GM12872 (cell line): ENCODE measurements at regions not wholly inside any gene's neighbourhood (a gene's known extent, or its start where the extent isn't known, plus 50 kb on each side); places are given as distances from the start of the nearest gene placed in this dataset.

Source experiments
- TF ChIP-seq, protein P1 (sequence below): IDR thresholded peaks from 3 replicates; pipeline ENCODE4 v1.5.1; 2011; ENCODE audit warnings: low read depth, mild to moderate bottlenecking, low read length, moderate library complexity; ENCODE audit not compliant: insufficient read depth

- TF ChIP-seq, protein P1, sequence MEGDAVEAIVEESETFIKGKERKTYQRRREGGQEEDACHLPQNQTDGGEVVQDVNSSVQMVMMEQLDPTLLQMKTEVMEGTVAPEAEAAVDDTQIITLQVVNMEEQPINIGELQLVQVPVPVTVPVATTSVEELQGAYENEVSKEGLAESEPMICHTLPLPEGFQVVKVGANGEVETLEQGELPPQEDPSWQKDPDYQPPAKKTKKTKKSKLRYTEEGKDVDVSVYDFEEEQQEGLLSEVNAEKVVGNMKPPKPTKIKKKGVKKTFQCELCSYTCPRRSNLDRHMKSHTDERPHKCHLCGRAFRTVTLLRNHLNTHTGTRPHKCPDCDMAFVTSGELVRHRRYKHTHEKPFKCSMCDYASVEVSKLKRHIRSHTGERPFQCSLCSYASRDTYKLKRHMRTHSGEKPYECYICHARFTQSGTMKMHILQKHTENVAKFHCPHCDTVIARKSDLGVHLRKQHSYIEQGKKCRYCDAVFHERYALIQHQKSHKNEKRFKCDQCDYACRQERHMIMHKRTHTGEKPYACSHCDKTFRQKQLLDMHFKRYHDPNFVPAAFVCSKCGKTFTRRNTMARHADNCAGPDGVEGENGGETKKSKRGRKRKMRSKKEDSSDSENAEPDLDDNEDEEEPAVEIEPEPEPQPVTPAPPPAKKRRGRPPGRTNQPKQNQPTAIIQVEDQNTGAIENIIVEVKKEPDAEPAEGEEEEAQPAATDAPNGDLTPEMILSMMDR, result no peak
Measured at GRCh38 chr6:88386167-88386566, 220.0 kb upstream of the CNR1 start.

DNA sequence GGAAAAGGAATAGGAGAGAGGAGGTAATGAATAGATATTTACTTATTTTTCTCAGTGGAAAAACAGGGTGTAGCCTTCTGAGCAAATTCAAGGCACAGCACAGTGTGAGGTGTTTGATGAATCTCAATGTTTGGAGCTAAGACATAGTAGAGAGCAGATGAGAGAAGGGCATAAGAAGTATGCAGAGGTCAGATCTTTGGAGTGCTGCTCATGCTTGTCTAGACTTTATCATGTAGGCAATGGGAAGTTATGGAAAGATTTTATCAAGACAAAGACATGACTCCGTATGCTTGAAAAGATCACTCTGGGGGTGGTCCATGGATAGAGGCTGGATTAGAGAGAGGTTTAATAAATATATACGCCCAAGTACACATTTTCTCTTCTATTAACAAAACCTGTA is 217.0 kb upstream of the CNR1 start:
- TF ChIP-seq, protein P1, result no peak

GRCh38 chr6:88381289-88381642 is 215.1 kb upstream of the CNR1 start:
- TF ChIP-seq, protein P1, result no peak

GRCh38 chr6:88380618-88381288 is 214.6 kb upstream of the CNR1 start:
- TF ChIP-seq, protein P1, result no peak

DNA sequence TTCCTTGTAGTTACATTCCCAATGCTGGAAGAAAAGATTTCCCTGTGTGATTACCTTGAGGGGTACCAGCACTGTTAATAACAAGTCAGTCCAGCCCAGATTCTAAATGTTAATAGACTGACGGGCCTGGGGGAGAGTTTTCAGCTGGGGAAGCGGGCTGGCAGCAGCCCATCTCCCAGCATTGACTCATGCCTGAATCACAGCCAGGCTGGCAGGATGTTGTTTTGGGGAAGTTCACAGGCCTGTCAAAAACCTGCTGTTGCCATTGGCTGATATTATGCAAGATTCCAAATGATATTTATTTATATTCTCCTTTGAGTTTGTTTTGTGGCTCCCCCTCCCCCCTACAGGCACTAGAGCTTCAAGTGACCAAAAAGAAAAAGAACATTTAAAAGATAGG is 213.9 kb upstream of the CNR1 start:
- TF ChIP-seq, protein P1, result no peak

GRCh38 chr6:88378639-88379038 is 212.5 kb upstream of the CNR1 start:
- TF ChIP-seq, protein P1, result no peak

DNA sequence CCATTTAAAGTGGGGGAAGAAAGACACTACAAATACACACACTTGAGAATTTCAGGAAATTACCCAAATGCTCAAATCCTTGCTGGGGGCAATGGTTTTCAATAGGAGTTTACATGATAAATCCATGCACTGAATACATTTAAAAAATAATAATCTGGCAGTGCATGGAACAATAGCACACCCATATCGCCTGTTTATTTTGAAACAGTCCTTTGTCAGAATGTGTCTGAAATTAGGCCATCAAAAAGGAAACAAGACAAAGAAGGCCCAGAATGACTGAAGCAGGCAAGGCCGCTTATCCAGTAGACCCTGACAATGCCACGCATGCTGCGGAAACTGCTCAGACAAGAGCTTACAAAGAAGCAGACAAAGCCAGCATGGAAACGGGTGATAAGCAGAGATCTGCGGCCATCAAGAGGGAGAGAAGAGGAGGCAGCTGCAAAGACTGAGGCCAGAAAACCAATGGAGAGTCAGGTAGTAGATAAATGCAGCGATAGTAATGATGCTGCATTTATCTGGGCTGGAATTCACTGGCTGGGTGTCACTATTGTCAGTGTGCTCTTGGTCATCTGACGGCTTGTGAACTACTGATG is 211.9 kb upstream of the CNR1 start:
- TF ChIP-seq, protein P1, result no peak
